GM18519 (cell line): ENCODE measurements at regions not wholly inside any gene's neighbourhood (a gene's known extent, or its start where the extent isn't known, plus 50 kb on each side); places are given as distances from the start of the nearest gene placed in this dataset.
"Not testable (repeated sequence)": the region's sequence is repeated elsewhere in the genome, so short reads cannot be mapped to it uniquely, and the experiment has no call there.

Source experiments
- ATAC-seq: cut with Tn5 transposase; IDR thresholded peaks from one replicate; pipeline ENCODE4 v1.9.1; 2021; ENCODE audit warnings: mild to moderate bottlenecking, moderate library complexity; ENCODE audit not compliant: unreplicated experiment, low FRiP score

GRCh38 chr2:16396986-16397385, 268.6 kb downstream of the CYRIA start:
- ATAC-seq = no peak

GRCh38 chr2:16396171-16396570, 269.5 kb downstream of the CYRIA start:
- no peak for ATAC-seq

DNA sequence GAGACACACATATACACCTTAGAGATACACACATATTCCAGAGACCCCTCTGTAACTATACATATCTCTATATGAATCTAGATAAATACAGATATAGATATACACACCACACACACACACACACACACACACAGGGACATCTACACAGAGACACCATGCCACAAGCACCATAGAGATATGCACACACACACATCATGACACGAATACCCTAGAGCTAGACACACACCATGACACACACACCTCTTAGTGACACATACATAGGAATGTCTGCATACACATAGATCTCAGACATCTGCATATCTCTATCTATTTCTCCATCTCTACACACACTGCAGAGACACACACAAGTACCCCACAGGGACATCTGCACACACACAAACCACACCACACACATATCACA, 270.0 kb downstream of the CYRIA start:
- no peak for ATAC-seq

DNA sequence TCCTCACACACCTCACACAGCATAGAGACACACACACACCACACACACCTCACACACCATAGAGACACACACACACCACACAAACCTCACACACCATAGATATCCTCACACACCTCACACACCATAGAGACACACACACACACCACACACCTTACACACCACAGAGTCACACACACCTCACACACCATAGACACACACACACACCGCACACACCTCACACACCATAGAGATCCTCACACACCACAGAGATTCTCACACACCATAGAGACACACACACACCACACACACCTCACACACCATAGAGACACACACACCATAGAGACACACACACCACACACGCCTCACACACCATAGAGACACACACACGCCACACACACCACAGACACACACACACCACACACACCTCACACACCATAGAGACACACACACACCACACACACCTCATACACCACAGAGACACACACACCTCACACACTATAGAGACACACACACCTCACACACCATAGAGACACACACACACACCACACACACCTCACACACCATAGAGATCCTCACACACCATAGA, 270.6 kb downstream of the CYRIA start:
- no peak for ATAC-seq

DNA sequence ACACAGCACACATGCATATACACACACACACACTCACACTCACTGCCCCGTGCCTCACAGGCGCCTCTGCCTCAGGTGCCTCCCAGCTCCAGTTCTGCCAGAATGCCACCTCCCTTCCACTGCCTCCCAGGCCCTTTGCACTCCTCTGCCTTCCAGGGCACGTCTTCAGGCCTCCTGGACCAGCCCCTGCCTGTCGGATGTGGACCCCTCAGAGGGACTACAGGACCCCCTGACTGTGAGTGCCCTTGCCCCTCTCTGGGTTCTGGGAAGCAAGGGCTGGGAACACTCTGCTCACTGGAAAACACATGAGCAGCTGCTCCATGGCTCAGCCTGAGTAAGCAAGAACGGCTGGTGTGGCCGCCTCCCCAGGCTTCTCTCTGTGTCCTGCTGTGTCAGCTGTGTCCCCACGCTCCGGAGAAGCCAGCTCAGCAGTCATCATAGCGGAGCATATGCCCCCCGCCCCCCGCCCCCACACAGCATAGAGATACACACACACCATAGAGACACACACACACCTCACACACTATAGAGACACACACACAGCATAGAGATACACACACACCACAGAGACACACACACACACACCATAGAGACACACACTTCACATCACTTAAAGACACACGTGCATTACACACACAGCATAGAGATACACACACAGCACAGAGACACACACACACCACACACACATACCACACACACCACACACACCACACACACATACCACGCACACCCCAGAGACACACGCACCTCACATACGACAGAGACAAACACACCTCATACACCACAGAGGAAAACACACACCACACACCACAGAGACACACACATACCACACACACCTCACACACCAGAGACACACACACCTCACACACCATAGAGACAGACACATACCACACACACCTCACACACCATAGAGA, 271.3 kb downstream of the CYRIA start:
- no peak for ATAC-seq

- no peak for ATAC-seq
Measured at GRCh38 chr2:16393500-16394071, 272.0 kb downstream of the CYRIA start.

DNA sequence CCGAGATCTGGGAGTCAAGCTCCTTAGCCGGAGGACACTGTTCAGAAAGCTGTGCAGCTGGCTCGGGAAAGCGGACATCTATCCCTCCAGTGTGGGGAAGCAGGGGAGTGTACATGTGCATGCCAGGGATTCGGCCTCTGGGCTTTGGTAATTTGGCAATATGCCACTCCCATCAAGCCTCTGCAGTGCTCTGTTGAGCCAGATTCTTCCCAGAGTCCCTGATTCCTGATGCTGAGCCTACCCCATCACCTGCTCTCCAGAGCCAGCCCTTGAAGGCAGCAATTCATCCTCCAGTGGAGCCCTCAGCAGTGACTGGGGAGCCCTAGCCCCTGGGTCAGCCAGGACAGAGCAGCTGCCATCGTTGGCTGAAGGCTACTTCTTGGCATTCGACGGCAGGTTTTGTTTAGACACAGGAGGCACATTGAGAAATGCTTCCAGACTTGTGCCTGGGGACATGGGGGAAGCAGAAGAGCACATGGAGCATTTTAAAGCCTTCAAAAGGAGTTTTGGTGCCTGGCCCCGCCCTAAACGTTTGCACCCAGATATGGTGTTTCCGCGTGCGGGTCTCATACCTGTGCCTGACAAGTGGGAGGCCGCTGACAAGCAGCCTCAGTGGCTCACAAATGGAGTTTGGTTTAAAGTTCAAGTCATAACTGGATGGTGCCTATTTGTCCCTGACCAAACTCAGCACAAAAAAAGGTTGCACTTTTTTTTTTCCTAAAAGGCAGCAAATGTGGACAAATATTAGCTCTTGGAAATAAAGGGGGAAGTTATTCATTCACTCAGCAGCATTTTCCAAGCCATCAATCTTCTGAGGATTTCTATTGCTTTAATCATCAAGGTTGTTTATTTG, 272.8 kb downstream of the CYRIA start:
- no peak for ATAC-seq

DNA sequence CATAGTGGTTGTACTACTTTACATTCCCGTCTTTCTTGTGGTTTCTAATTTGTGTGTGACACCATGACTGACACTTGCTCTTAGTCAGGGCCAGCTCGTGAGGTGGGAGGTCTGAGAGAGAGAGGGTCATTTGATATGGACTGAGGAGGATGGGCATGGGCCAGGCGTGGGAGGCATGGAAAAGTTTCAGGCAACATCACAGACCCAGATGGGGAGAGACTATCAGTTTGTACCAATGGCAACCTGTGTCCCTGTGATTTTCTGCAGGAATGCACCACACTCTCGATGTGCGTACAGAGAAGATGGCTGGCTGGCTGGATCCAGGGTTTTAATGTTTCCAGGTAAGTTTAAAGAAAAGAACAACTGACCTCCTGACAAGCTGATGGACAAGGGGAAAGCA, 273.6 kb downstream of the CYRIA start:
- ATAC-seq = no peak

GRCh38 chr2:16390561-16390960, 275.1 kb downstream of the CYRIA start:
- ATAC-seq = no peak

GRCh38 chr2:16389611-16390010, 276.0 kb downstream of the CYRIA start:
- no peak for ATAC-seq

- not testable (repeated sequence) for ATAC-seq
Measured at GRCh38 chr2:16388199-16388830, 277.3 kb downstream of the CYRIA start.

DNA sequence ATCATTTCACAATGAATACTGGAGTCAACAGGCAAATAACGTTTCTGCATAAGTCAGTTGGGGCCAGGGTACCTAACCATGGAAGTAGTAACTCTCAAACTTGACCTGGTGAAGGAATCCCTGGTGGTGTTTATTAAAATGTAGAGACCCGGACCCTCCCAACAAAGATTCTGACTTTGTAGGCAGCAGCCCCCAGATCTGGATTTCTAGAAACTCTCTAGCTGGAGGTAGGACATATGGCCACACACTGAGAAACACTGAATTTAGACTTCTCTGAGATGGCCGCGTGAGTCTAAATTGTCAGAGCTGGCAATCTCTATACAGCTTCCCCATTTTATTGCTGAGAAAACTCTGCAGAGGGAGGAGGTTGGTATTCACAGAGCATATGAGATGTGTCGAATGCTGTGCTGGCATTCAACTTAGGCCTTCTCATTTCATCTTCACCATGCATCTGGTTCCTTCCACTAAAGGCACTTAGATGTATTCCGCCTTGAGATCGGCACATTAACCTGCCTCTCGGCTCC, 278.1 kb downstream of the CYRIA start:
- ATAC-seq = no peak

DNA sequence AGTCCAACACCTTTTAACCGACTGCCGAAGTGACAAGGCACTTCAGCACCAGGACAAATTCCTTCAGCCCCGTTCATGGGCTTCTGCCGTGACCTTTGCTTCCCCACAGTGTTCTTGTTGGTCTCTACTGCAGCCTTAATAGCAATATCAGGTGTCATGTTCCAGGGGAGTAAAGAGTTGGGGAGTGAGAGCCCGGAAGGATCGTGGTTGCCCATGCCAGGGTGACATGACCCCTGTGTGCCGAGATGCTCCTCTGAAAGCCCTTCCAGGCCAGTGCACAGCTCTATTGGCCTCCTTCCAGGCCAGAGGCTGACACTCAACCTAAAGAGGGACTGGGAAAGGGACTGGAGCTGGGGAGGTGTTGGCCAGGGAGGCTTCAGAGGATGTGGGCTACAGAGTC, 279.2 kb downstream of the CYRIA start:
- no peak for ATAC-seq

- ATAC-seq = no peak
Measured at GRCh38 chr2:16386031-16386430, 279.6 kb downstream of the CYRIA start.

- no peak for ATAC-seq
Measured at GRCh38 chr2:16385341-16385740, 280.3 kb downstream of the CYRIA start.

DNA sequence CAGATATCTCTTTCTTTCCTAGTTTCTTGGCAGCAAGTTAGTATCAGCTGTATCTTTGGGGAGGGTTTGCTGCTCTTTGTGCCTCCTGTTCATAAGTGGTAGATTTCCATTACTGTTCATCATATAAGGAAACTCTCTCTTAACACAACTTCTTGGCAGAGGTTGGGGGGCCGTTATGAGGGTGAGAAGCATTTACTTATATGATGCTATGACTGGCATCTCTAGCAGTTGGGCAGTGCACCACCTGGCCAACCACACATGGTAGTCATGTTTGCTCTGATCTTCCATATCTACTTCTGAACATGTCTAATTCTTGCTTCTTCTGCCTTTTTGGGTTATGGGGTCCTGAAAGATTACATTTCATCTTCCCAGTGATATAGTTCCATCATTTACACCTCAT, 282.2 kb downstream of the CYRIA start:
- ATAC-seq = no peak

GRCh38 chr2:16382451-16382850, 283.2 kb downstream of the CYRIA start:
- ATAC-seq = no peak

DNA sequence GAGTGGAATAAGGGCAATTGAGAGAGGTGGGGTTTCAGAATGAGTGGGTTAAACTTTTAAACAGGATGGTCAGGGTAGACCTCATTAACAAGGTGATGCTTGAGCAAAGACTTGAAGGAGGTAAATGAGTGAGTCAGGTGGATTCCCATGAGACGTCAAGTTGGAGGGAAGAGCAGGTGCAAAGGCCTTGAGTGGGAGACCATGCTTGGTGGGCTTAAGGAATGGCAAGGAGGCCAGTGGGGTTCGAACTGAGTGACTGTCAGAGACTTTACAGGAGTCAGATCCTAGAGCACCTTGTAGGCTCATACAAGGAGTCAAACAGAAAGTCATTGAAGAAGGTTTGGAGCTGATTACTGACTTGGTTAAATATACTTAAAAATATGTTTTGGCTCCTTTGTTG, 284.1 kb downstream of the CYRIA start:
- ATAC-seq = no peak

DNA sequence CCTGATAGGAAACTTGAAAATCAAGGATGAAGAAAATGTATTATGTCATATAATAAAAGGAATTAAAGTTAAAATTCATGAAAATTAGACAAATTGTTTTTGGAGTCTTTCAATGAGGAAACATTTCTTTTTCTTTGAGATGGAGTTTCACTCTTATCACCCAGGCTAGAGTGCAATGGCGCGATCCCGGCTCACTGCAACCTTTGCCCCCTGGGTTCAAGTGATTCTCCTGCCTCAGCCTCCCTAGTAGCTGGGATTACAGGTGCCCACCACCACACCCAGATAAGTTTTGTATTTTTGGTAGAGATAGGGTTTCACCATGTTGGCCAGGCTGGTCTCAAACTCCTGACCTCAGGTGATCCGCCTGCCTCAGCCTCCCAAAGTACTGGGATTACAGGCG, 285.7 kb downstream of the CYRIA start:
- ATAC-seq = not testable (repeated sequence)

DNA sequence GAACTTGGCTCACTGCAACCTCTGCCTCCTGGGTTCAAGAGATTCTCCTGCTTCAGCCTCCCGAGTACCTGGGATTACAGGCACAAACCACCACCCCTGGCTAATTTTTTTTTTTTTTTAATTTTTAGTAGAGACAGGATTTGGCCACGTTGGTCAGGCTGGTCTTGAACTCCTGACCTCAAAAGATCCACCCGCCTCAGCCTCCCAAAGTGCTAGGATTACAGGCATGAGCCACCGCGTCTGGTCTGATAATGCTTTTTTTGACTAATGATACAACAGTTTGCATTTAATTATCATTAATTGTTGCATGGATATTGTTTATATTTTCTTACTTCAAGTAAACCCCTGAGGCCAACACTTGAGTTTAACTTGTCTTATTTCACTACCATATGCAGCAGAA, 286.6 kb downstream of the CYRIA start:
- not testable (repeated sequence) for ATAC-seq
